ENCODE measurements at regions not wholly inside any gene's neighbourhood (a gene's known extent, or its start where the extent isn't known, plus 50 kb on each side); places are given as distances from the start of the nearest gene placed in this dataset.

GRCh38 chr21:24217151-24217550, 1390.1 kb downstream of the MRPL39 start:
- DNase-seq (ENCODE audit: low read depth), result no peak
- no peak for TF ChIP-seq CTCF (conservative IDR thresholded peaks at IDR 0.05; ENCODE audit: low read depth, low read length)
- H3K4me3 ChIP-seq (ENCODE audit: low read depth, low read length), result no peak overlapping the region

- no peak overlapping the region for H3K4me3 ChIP-seq (ENCODE audit: low read depth, low read length)
- no peak for TF ChIP-seq CTCF (conservative IDR thresholded peaks at IDR 0.05; ENCODE audit: low read depth, low read length)
- no peak for DNase-seq (ENCODE audit: low read depth)
Observed at GRCh38 chr21:24210130-24210529, 1397.2 kb downstream of the MRPL39 start.

- TF ChIP-seq CTCF (conservative IDR thresholded peaks at IDR 0.05; ENCODE audit: low read depth, low read length), result no peak
- no peak for DNase-seq (ENCODE audit: low read depth)
Observed at GRCh38 chr21:24208562-24209260, 1398.6 kb downstream of the MRPL39 start.

GRCh38 chr21:24205319-24205718, 1402.0 kb downstream of the MRPL39 start:
- DNase-seq (ENCODE audit: low read depth), result no peak
- no peak overlapping the region for H3K4me3 ChIP-seq (ENCODE audit: low read depth, low read length)
- TF ChIP-seq CTCF (conservative IDR thresholded peaks at IDR 0.05; ENCODE audit: low read depth, low read length), result no peak

More at GRCh38 chr21:24208562-24209260, 1398.6 kb downstream of the MRPL39 start:
- H3K4me3 ChIP-seq (ENCODE audit: low read depth, low read length), result no peak overlapping the region

- H3K4me3 ChIP-seq (ENCODE audit: low read depth, low read length), result no peak overlapping the region
- no peak for TF ChIP-seq CTCF (conservative IDR thresholded peaks at IDR 0.05; ENCODE audit: low read depth, low read length)
- DNase-seq (ENCODE audit: low read depth), result no peak
Observed at GRCh38 chr21:24204641-24205040, 1402.6 kb downstream of the MRPL39 start.

- no peak overlapping the region for H3K4me3 ChIP-seq (ENCODE audit: low read depth, low read length)
- no peak for TF ChIP-seq CTCF (conservative IDR thresholded peaks at IDR 0.05; ENCODE audit: low read depth, low read length)
- no peak for DNase-seq (ENCODE audit: low read depth)
Observed at GRCh38 chr21:24200052-24200451, 1407.2 kb downstream of the MRPL39 start.

GRCh38 chr21:24197923-24198322, 1409.4 kb downstream of the MRPL39 start:
- TF ChIP-seq CTCF (conservative IDR thresholded peaks at IDR 0.05; ENCODE audit: low read depth, low read length), result no peak
- H3K4me3 ChIP-seq (ENCODE audit: low read depth, low read length), result no peak overlapping the region
- DNase-seq (ENCODE audit: low read depth), result no peak
